ENCODE measurements at regions not wholly inside any gene's neighbourhood (a gene's known extent, or its start where the extent isn't known, plus 50 kb on each side); places are given as distances from the start of the nearest gene placed in this dataset.

- no peak overlapping the region for H3K27ac Mint-ChIP-seq
- no peaks in the 10 kb centered on the region for H3K9me3 Mint-ChIP-seq
- Histone ChIP-seq H3K4me3 (ENCODE audit: low read length) (no peak overlapping the region), H3K9me3 (ENCODE audit: control insufficient read depth, low read length) (no peaks in the 10 kb centered on the region), H3K27ac (ENCODE audit: low read depth, low read length) (no peak overlapping the region), H3K9ac (ENCODE audit: extremely low read depth, low read length, poor library complexity, severe bottlenecking) (no peak overlapping the region), H3K27me3 (ENCODE audit: control insufficient read depth, insufficient read depth, low read length, poor library complexity, severe bottlenecking) (no peaks in the 10 kb centered on the region), H3K36me3 (ENCODE audit: control insufficient read depth, insufficient read depth, low read length) (no peaks in the 10 kb centered on the region), H3K4me1 (ENCODE audit: control insufficient read depth, insufficient read depth, low read length) (no peaks in the 10 kb centered on the region)
- DNase-seq: no peak
- H3K4me3 Mint-ChIP-seq: no peak overlapping the region
- no peak for TF ChIP-seq CTCF (conservative IDR thresholded peaks at IDR 0.05)
- H3K36me3 Mint-ChIP-seq (ENCODE audit: low read depth): no peaks in the 10 kb centered on the region
- H3K27me3 Mint-ChIP-seq (ENCODE audit: insufficient read depth): no peaks in the 10 kb centered on the region
- WGBS, 2 experiments (ENCODE audit: insufficient coverage in 1 of 2, insufficient read length in 1 of 2): 92 to 96% methylated on average over 4 to 5 of the region's 5 CpGs
- peaks cover 2% of the 10 kb centered on the region for H3K4me1 Mint-ChIP-seq
These were observed 89.3 kb upstream of the NAP1L1 start for GRCh38 chr12:76173756-76174155.

- Histone ChIP-seq H3K27me3 (ENCODE audit: control insufficient read depth, insufficient read depth, low read length, poor library complexity, severe bottlenecking) (no peaks in the 10 kb centered on the region), H3K9me3 (ENCODE audit: control insufficient read depth, low read length) (no peaks in the 10 kb centered on the region), H3K36me3 (ENCODE audit: control insufficient read depth, insufficient read depth, low read length) (no peaks in the 10 kb centered on the region), H3K9ac (ENCODE audit: extremely low read depth, low read length, poor library complexity, severe bottlenecking) (no peak overlapping the region), H3K4me1 (ENCODE audit: control insufficient read depth, insufficient read depth, low read length) (no peaks in the 10 kb centered on the region), H3K4me3 (ENCODE audit: low read length) (no peak overlapping the region), H3K27ac (ENCODE audit: low read depth, low read length) (no peak overlapping the region)
- peak; percentile 84 for TF ChIP-seq CTCF (conservative IDR thresholded peaks at IDR 0.05)
- 58 to 59% methylated on average over 7 to 11 of the region's 11 CpGs for WGBS, 2 experiments (ENCODE audit: insufficient coverage in 1 of 2, insufficient read length in 1 of 2)
- H3K27me3 Mint-ChIP-seq (ENCODE audit: insufficient read depth): no peaks in the 10 kb centered on the region
- H3K9me3 Mint-ChIP-seq: no peaks in the 10 kb centered on the region
- peaks cover 2% of the 10 kb centered on the region for H3K4me1 Mint-ChIP-seq
- no peaks in the 10 kb centered on the region for H3K36me3 Mint-ChIP-seq (ENCODE audit: low read depth)
- no peak overlapping the region for H3K27ac Mint-ChIP-seq
- peak; percentile 93 for DNase-seq
- no peak overlapping the region for H3K4me3 Mint-ChIP-seq
These were observed 74.2 kb upstream of the NAP1L1 start for GRCh38 chr12:76158518-76159321.

- H3K4me3 Mint-ChIP-seq: no peak overlapping the region
- Histone ChIP-seq H3K4me1 (ENCODE audit: control insufficient read depth, insufficient read depth, low read length) (no peaks in the 10 kb centered on the region), H3K9me3 (ENCODE audit: control insufficient read depth, low read length) (no peaks in the 10 kb centered on the region), H3K9ac (ENCODE audit: extremely low read depth, low read length, poor library complexity, severe bottlenecking) (no peak overlapping the region), H3K27me3 (ENCODE audit: control insufficient read depth, insufficient read depth, low read length, poor library complexity, severe bottlenecking) (no peaks in the 10 kb centered on the region), H3K36me3 (ENCODE audit: control insufficient read depth, insufficient read depth, low read length) (no peaks in the 10 kb centered on the region), H3K4me3 (ENCODE audit: low read length) (no peak overlapping the region), H3K27ac (ENCODE audit: low read depth, low read length) (no peak overlapping the region)
- TF ChIP-seq CTCF (conservative IDR thresholded peaks at IDR 0.05): no peak
- no peaks in the 10 kb centered on the region for H3K36me3 Mint-ChIP-seq (ENCODE audit: low read depth)
- peaks cover 2% of the 10 kb centered on the region for H3K4me1 Mint-ChIP-seq
- no peak for DNase-seq
- H3K27me3 Mint-ChIP-seq (ENCODE audit: insufficient read depth): no peaks in the 10 kb centered on the region
- no peak overlapping the region for H3K27ac Mint-ChIP-seq
- no peaks in the 10 kb centered on the region for H3K9me3 Mint-ChIP-seq
These were observed 72.2 kb upstream of the NAP1L1 start for GRCh38 chr12:76156726-76157125.

Measured in endodermal cell (in vitro differentiated cells).